CD4-positive, CD25-positive, alpha-beta regulatory T cell (primary cell): ENCODE measurements at regions not wholly inside any gene's neighbourhood (a gene's known extent, or its start where the extent isn't known, plus 50 kb on each side); places are given as distances from the start of the nearest gene placed in this dataset.

Experiments used
- ATAC-seq, 2 donors: fragments of 150-1000 bp; cut with Tn5 transposase; one replicate each; pipeline ENCODE4 v1.10.0; 2021; ENCODE audit warnings: low read depth in 2 of 2, moderate number of reproducible peaks in 2 of 2, moderate library complexity in 1 of 2
- DNase-seq, 3 donors: peaks; one replicate each; pipeline versions ENCODE4 v3.0.0 to v3.0.0-alpha.2; 2012 to 2022; ENCODE audit warnings: mixed read lengths in 1 of 3
- H3K27ac ChIP-seq: one replicate; pipeline ENCODE4 v1.7.0; 2013; ENCODE audit warnings: mild to moderate bottlenecking, low read length; ENCODE audit not compliant: insufficient read depth, poor library complexity, severe bottlenecking
- H3K27me3 ChIP-seq: one replicate; pipeline ENCODE4 v1.7.0; 2013; ENCODE audit warnings: low read length; ENCODE audit not compliant: control insufficient read depth, insufficient read depth
- H3K36me3 ChIP-seq: one replicate; pipeline ENCODE4 v1.7.0; 2013; ENCODE audit warnings: mild to moderate bottlenecking, low read length, moderate library complexity; ENCODE audit not compliant: control insufficient read depth, insufficient read depth
- H3K4me1 ChIP-seq: 2 replicates; pipeline ENCODE4 v1.7.0; 2013; ENCODE audit warnings: mild to moderate bottlenecking, low read length; ENCODE audit not compliant: insufficient read depth, control insufficient read depth, poor library complexity, severe bottlenecking
- H3K4me3 ChIP-seq: one replicate; pipeline ENCODE4 v1.7.0; 2013; ENCODE audit warnings: low read depth, mild to moderate bottlenecking, low read length, moderate library complexity
- H3K9me3 ChIP-seq, 2 experiments: 1 replicate in 1 of 2; 2 replicates in 1 of 2; pipeline ENCODE4 v1.7.0; 2013; ENCODE audit warnings: low read length in 2 of 2, mild to moderate bottlenecking in 1 of 2, moderate library complexity in 1 of 2; ENCODE audit not compliant: control insufficient read depth in 2 of 2
- H3K27ac Mint-ChIP-seq, 3 donors: one replicate each; pipeline ENCODE4 v1.8.0; 2020 to 2022; ENCODE audit warnings: mild to moderate bottlenecking in 3 of 3, mixed read lengths in 3 of 3, moderate library complexity in 2 of 3
- H3K27me3 Mint-ChIP-seq: one replicate; pipeline ENCODE4 v1.8.0; 2022; ENCODE audit warnings: mild to moderate bottlenecking, mixed read lengths
- H3K36me3 Mint-ChIP-seq: one replicate; pipeline ENCODE4 v1.8.0; 2020; ENCODE audit warnings: mixed read lengths
- H3K4me1 Mint-ChIP-seq, 4 donors: one replicate each; pipeline ENCODE4 v1.8.0; 2020 to 2022; ENCODE audit warnings: mixed read lengths in 4 of 4, mild to moderate bottlenecking in 1 of 4
- H3K4me3 Mint-ChIP-seq, 4 donors: one replicate each; pipeline ENCODE4 v1.8.0; 2020 to 2022; ENCODE audit warnings: mild to moderate bottlenecking in 4 of 4, mixed read lengths in 4 of 4, moderate library complexity in 3 of 4
- H3K9me3 Mint-ChIP-seq, 7 donors: one replicate each; pipeline ENCODE4 v1.8.0; 2020 to 2022; ENCODE audit warnings: mixed read lengths in 7 of 7, mild to moderate bottlenecking in 3 of 7, moderate library complexity in 2 of 7

DNA sequence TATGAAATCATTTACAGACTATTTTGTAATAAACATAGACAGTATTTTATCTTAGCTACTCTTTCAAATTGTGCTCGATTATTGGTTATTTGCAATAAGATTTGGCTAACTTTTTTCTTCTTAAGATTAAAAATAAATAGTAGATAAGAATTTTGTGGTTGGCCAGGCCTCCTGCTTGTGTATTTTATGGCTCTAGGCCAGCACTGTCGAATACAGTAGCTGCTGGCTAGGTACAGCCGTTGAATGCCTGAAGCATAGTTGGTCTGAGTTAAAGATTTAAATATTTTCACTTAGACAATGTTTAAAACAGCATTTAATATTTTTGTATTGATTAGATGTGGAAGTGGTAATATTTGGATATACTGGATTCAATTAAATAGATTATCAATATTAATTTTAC is 481.0 kb downstream of the SPRY1 start:
- no peak for ATAC-seq
- H3K27me3 ChIP-seq, result no peaks in the 10 kb centered on the region
- H3K4me1 ChIP-seq, result no peaks in the 10 kb centered on the region
- H3K27ac ChIP-seq, result no peak overlapping the region
- H3K9me3 ChIP-seq, result no peaks in the 10 kb centered on the region
- H3K4me3 Mint-ChIP-seq, result no peak overlapping the region
- no peaks in the 10 kb centered on the region for H3K36me3 Mint-ChIP-seq
- no peak for DNase-seq
- peaks cover 0 to 12% (median 2%) of the 10 kb centered on the region in 7 donors for H3K9me3 Mint-ChIP-seq
- H3K36me3 ChIP-seq, result no peaks in the 10 kb centered on the region
- H3K27me3 Mint-ChIP-seq, result peaks cover 5% of the 10 kb centered on the region
- no peak overlapping the region for H3K4me3 ChIP-seq
- H3K27ac Mint-ChIP-seq, result no peak overlapping the region
- no peaks in the 10 kb centered on the region for H3K4me1 Mint-ChIP-seq

DNA sequence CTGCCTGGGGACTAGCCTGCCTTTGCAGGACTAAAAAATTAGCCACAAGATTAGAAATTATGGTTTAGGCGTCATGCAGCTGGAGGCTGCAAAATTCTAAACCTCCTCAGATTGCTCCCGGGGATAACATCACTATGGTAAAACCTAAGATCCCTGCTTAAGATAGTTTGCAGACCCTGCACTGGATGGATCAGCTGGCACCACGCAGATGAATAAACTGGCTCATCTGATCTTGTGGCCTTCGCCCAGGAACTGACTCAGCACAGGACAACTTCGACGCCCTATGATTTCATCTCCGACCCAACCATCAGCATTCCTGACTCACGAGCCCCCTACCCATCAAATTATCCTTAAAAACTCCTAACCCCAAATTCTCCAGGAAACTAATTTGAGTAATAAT is 482.4 kb downstream of the SPRY1 start:
- no peak for ATAC-seq
- H3K27me3 Mint-ChIP-seq, result peaks cover 5% of the 10 kb centered on the region
- peaks cover 0 to 12% (median 2%) of the 10 kb centered on the region in 7 donors for H3K9me3 Mint-ChIP-seq

DNA sequence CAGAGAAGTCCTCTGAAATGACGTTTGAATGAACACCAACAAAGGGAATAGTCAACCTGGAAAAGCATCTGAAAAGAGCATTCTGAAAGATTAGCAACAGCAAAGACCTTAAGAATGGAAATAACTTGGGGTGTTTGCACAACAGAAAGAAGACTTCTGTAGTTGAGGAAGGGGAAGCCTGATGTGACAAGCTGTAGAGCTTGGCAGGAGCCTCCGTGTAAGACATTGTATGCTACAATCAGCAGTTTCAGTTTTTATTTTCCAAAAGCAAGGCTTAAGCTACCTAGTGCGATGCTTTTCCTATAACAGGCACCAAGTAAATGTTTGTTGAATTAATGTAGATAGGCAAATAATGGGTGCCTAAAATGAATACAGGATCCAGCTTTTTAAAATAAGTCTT is 484.0 kb downstream of the SPRY1 start:
- H3K27me3 Mint-ChIP-seq, result peaks cover 5% of the 10 kb centered on the region
- H3K4me1 Mint-ChIP-seq, result no peaks in the 10 kb centered on the region
- ATAC-seq (no peak), DNase-seq (no peak)
- Histone ChIP-seq H3K27ac (no peak overlapping the region), H3K9me3 (no peaks in the 10 kb centered on the region), H3K36me3 (no peaks in the 10 kb centered on the region), H3K4me3 (no peak overlapping the region), H3K4me1 (no peaks in the 10 kb centered on the region), H3K27me3 (no peaks in the 10 kb centered on the region)
- H3K9me3 Mint-ChIP-seq, result peaks cover 0 to 21% (median 2%) of the 10 kb centered on the region in 7 donors
- no peak overlapping the region for H3K4me3 Mint-ChIP-seq
- no peaks in the 10 kb centered on the region for H3K36me3 Mint-ChIP-seq
- H3K27ac Mint-ChIP-seq, result no peak overlapping the region

More for the DNA sequence above, 482.4 kb downstream of the SPRY1 start:
- H3K36me3 Mint-ChIP-seq, result no peaks in the 10 kb centered on the region
- no peaks in the 10 kb centered on the region for H3K4me1 Mint-ChIP-seq
- no peaks in the 10 kb centered on the region for H3K27me3 ChIP-seq
- H3K27ac Mint-ChIP-seq, result no peak overlapping the region
- DNase-seq, result no peak
- H3K9me3 ChIP-seq, result no peaks in the 10 kb centered on the region
- H3K4me3 ChIP-seq, result no peak overlapping the region
- no peak overlapping the region for H3K4me3 Mint-ChIP-seq
- H3K36me3 ChIP-seq, result no peaks in the 10 kb centered on the region
- H3K27ac ChIP-seq, result no peak overlapping the region
- H3K4me1 ChIP-seq, result no peaks in the 10 kb centered on the region

DNA sequence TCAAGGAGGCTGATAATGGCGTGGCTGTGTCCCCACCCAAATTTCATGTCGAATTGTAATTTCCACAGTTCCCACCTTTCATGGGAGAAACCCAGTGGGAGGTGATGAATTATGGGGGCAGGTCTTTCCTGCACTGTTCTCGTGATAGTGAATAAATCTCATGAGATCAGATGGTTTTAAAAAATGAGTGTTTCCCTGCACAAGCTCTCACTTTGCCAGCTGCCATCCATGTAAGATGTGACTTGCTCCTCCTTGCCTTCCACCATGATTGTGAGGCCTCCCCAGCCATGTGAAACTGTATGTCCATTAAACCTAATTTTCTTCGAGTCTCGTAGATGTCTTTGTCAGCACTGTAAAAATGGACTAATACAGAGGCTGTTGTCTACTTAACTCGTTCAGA is 488.3 kb downstream of the SPRY1 start:
- no peak for DNase-seq
- Histone ChIP-seq H3K27ac (no peak overlapping the region), H3K27me3 (no peaks in the 10 kb centered on the region), H3K4me3 (no peak overlapping the region), H3K4me1 (no peaks in the 10 kb centered on the region), H3K9me3 (no peaks in the 10 kb centered on the region), H3K36me3 (no peaks in the 10 kb centered on the region)
- Mint-ChIP-seq H3K27me3 (peaks cover under 1% of the 10 kb centered on the region), H3K27ac (no peak overlapping the region), H3K4me3 (no peak overlapping the region), H3K36me3 (no peaks in the 10 kb centered on the region), H3K4me1 (no peaks in the 10 kb centered on the region), H3K9me3 (peaks cover 0 to 8% (median 3%) of the 10 kb centered on the region in 7 donors)
- ATAC-seq, result no peak

DNA sequence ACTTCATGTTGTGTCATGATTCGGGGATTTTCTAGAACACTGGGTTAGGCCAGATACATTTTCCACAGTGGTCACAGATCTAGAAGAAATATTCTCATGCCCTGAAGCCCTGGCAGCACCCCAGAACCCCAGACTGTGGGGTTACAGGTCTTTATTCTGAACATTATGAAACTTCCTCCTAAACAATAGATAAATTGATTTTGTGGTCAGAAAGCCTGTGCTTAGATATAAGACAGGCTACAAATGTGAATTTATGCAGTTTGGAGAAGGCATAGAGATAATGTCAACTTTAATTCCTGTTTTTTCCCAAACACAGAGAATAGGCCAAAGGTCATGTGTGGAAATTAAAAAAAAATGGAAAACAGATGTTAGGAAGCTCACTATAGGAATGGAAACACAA is 492.9 kb downstream of the SPRY1 start:
- ATAC-seq, result no peak
- Histone ChIP-seq H3K9me3 (no peaks in the 10 kb centered on the region), H3K4me1 (no peaks in the 10 kb centered on the region), H3K36me3 (no peaks in the 10 kb centered on the region), H3K27ac (no peak overlapping the region), H3K4me3 (no peak overlapping the region), H3K27me3 (no peaks in the 10 kb centered on the region)
- Mint-ChIP-seq H3K4me3 (no peak overlapping the region), H3K27ac (no peak overlapping the region), H3K27me3 (no peaks in the 10 kb centered on the region), H3K9me3 (peaks cover 0 to 6% (median 3%) of the 10 kb centered on the region in 7 donors), H3K4me1 (no peaks in the 10 kb centered on the region), H3K36me3 (no peaks in the 10 kb centered on the region)
- DNase-seq, result no peak

DNA sequence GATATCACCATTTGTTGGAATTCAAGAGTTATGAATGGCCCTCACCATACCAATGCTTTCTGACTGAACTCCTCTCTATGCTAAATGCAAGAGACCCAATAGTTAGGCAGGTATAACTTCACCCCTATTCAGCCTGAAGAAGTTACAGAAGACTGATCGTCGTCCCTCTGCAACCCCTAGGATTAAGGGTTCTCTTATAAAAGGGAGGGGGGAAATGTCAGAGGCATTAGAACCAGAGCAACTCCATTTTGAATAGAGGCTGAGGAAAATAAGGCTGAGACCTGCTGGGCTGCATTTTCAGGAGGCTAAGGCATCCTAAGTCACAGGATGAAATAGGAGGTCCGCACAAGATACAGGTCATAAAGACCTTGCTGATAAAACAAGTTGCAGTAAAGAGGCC is 494.3 kb downstream of the SPRY1 start:
- H3K27me3 ChIP-seq, result no peaks in the 10 kb centered on the region
- no peaks in the 10 kb centered on the region for H3K9me3 ChIP-seq
- H3K36me3 Mint-ChIP-seq, result no peaks in the 10 kb centered on the region
- no peaks in the 10 kb centered on the region for H3K4me1 ChIP-seq
- ATAC-seq (no peak), DNase-seq (no peak)
- H3K27me3 Mint-ChIP-seq, result no peaks in the 10 kb centered on the region
- no peak overlapping the region for H3K27ac Mint-ChIP-seq
- no peaks in the 10 kb centered on the region for H3K4me1 Mint-ChIP-seq
- peaks cover 0 to 3% (median 0%) of the 10 kb centered on the region in 7 donors for H3K9me3 Mint-ChIP-seq
- H3K27ac ChIP-seq, result no peak overlapping the region
- no peak overlapping the region for H3K4me3 Mint-ChIP-seq
- no peaks in the 10 kb centered on the region for H3K36me3 ChIP-seq
- no peak overlapping the region for H3K4me3 ChIP-seq

DNA sequence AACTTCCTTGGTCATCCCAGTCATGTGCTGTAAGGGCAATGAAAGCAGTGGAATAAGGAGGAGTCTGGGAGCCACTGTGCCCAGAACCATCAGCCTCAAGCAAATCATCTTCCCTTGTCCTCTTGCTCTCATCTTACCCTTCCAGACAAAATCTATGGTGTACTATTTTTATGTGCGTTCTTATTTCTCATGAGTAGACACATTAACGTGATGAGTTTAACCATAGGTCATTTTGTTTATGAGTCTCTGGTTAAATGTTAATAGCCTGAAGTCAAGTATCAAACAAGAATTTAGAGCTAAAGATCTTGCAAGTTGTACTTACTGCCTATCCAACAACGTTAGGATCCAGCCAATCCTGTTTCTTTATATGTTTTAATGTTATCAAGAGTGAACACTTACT is 495.3 kb downstream of the SPRY1 start:
- Mint-ChIP-seq H3K27me3 (no peaks in the 10 kb centered on the region), H3K4me1 (no peaks in the 10 kb centered on the region), H3K4me3 (no peak overlapping the region), H3K27ac (no peak overlapping the region), H3K9me3 (peaks cover 0 to 6% (median 0%) of the 10 kb centered on the region in 7 donors), H3K36me3 (no peaks in the 10 kb centered on the region)
- Histone ChIP-seq H3K4me3 (no peak overlapping the region), H3K36me3 (no peaks in the 10 kb centered on the region), H3K27me3 (no peaks in the 10 kb centered on the region), H3K4me1 (no peaks in the 10 kb centered on the region), H3K27ac (no peak overlapping the region), H3K9me3 (no peaks in the 10 kb centered on the region)
- ATAC-seq (no peak), DNase-seq (no peak)

DNA sequence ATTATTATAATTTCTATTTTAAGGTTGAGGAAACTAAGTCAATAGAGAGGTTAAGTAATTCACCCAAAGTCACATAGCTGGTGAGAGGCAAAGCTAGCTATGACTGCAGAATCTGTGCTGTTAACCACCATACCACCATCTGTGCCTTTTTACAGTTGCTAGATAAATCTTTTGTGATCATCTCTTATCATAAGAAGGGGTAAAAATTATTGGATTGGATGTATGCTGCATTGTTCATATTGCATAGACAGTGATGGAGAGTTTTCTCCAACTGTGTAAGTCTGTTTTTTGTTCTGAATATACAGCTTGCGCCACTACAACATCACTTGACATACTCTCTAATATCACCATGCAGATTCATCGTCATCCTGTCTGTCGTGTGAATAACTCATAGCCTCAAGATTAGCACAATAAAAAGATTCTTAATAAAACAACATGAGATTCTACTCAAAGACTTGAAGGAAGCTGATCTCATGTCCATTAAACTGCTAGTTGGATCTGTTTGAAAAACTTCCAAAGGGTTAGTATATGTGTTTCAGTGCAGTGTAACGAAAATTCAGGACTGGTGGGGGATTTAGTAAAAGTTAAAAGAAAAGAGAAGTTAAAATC is 495.9 kb downstream of the SPRY1 start:
- ATAC-seq, result no peak
- Mint-ChIP-seq H3K27me3 (no peaks in the 10 kb centered on the region), H3K27ac (no peak overlapping the region), H3K36me3 (no peaks in the 10 kb centered on the region), H3K4me3 (no peak overlapping the region), H3K9me3 (peaks cover 0 to 7% (median 1%) of the 10 kb centered on the region in 7 donors), H3K4me1 (no peaks in the 10 kb centered on the region)
- Histone ChIP-seq H3K36me3 (no peaks in the 10 kb centered on the region), H3K27me3 (no peaks in the 10 kb centered on the region), H3K4me3 (no peak overlapping the region), H3K9me3 (no peaks in the 10 kb centered on the region), H3K4me1 (no peaks in the 10 kb centered on the region), H3K27ac (no peak overlapping the region)
- DNase-seq, result no peak
